ENCODE measurements at regions not wholly inside any gene's neighbourhood (a gene's known extent, or its start where the extent isn't known, plus 50 kb on each side); places are given as distances from the start of the nearest gene placed in this dataset.

DNA sequence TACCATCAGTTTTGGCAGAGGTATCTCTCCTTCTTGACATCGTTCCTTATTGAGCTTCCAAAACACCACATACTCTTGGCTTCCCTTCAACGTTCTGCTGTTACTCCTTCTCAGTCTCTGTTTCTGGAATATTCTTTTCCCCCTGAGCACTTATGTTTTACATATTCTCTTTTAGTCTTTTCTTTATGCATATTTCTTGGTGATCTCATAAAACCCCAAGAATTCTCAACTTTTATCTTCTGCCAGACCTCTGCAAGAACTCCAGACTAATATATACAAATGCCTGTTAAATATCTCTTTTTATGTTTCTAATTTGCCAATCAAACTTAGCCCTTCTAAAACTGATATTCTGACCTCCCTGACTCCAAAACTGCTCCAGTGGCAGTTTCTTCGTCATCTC, 453.4 kb upstream of the CTNND2 start (continued):
- TF ChIP-seq CHD7 (IDR thresholded peaks at IDR 0.05; ENCODE audit: insufficient replicate concordance, low read length) (no peak), TCF12 (IDR thresholded peaks at IDR 0.05; ENCODE audit: low read depth, low read length) (no peak), CHD2 (IDR thresholded peaks at IDR 0.05; ENCODE audit: low read length) (no peak), POLR2AphosphoS5 (IDR thresholded peaks at IDR 0.05; ENCODE audit: low read depth, low read length) (no peak), SIRT6 (IDR thresholded peaks at IDR 0.05; ENCODE audit: low read length) (no peak), SIN3A (conservative IDR thresholded peaks at IDR 0.05 in 1 of 2, IDR thresholded peaks at IDR 0.05 in 1 of 2; ENCODE audit: low read depth in 1 of 2, low read length in 2 of 2) (no peak), KDM4A (IDR thresholded peaks at IDR 0.05; ENCODE audit: low read depth, low read length, severe bottlenecking) (no peak), CHD1 (IDR thresholded peaks at IDR 0.05; ENCODE audit: low read depth, low read length) (no peak), HDAC6 (IDR thresholded peaks at IDR 0.05; ENCODE audit: low read depth, low read length) (no peak), CREB1 (IDR thresholded peaks at IDR 0.05) (no peak), CTCF (IDR thresholded peaks at IDR 0.05; ENCODE audit: control extremely low read depth in 1 of 3, insufficient read depth in 1 of 3, low read depth in 1 of 3, low read length in 3 of 3) (no peak)

Data from H1 (cell line).